ENCODE measurements at regions not wholly inside any gene's neighbourhood (a gene's known extent, or its start where the extent isn't known, plus 50 kb on each side); places are given as distances from the start of the nearest gene placed in this dataset.
"Not testable (repeated sequence)": the region's sequence is repeated elsewhere in the genome, so short reads cannot be mapped to it uniquely, and the experiment has no call there.

DNA sequence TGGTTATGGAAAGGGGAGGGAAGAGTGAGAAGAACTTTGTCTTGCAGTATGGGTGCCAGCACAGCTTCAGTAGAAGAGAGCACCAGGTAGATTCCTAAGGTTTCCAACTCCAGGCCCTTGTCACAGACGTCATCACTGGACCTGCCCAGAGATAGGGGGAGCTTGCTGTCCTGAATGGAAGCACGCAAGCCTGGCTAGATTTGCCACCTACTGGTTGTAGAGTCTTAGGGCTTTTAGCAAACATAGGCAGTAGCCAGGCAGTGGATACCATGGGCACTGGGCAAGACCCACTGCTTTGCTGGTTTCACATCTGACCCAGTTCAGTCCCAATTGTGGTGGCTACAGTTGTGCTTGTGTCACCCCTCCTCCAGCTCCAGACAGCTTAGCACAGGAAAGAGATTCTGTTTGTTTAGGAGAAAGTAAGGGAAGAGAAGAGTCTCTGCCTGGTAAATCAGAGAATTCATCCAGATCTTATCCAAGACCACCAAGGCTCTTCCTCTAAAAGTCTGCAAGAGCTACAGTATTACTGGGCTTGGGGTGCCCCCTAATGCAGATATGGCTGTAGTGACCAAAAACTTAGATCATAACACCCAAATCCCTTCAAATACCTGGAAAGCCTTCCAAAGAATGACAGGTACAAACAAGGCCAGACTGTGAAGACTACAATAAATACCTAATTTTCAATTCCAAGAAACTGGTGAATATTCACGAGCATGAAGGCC lies 158.9 kb downstream of the HINT1 start:
- DNase-seq (ENCODE audit: low read depth) = no peak

DNA sequence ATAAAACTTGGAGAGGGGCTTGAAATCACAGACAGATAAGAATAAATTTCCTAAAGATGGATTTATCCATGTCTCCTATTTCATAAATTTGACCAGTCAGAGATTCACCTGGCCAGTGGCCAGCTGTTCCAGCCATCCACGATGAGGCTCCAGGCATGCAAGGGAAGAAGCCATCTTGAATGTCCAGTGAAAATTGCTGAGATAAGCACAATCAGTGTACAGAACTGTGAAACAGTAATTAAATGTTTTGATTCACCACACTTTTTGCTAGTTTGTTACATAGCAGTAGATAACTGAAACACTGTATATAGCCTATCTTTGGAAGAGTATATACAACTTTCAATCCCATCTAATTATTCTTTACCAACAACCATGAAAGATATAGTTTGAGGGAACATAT lies 163.5 kb downstream of the HINT1 start:
- no peak for DNase-seq (ENCODE audit: low read depth)

DNA sequence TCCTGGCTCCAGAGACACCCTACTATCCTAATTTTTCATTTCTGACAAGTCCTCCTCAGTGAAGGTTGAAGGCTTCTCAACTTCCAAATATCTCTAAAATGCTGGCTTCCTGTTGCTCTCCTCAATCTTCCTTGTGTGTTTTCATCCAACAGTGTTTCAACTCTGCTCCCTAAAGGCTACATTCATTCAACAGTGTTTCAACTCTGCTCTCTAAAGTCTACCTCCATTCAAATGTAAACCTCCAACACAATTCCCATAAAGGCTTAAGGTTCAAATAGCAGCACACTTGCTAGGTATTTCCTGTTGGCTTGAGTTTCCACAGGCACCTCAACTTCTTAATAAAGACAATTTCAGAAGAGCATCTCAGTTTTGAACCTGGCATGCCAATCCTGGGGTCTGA lies 164.8 kb downstream of the HINT1 start:
- DNase-seq (ENCODE audit: low read depth) = no peak

DNA sequence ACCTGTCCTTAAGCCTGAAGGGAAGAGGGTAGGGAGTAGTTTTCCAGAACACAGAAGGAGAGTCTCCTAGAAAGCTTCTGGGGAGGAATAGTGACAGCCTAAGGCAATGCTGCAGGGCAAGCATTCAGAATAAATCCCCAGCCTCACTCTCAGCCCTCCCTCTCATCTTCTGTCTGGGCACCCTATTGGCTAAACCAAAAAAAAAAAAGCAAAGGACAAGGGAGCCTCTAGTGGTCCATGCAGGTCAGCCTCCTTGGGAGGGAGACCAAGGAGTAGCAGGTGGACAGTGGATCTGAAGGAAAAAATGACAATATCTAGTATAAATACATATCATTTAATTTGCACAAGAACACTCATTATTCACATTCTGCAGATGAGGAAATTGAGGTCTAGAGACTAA lies 168.3 kb downstream of the HINT1 start:
- DNase-seq (ENCODE audit: low read depth) = not testable (repeated sequence)

DNA sequence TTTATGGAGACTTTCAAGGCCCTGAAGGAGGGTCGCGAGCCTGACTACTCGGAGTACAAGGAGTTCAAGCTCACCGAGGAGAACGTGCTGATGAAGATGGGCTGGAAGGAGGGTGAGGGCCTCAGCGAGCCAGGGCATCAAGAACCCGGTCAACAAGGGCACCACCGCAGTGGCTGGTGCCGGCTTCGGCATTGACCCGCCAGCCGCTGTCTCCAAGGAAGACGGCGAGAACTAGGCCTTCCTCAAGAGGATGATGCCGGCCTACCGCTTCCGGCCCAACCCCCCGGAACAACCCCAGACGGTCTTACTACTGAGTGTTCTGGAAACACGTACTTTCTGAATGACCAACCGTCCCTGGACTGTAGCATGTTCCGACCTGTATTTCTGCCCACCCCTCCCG lies 169.2 kb downstream of the HINT1 start:
- no peak for DNase-seq (ENCODE audit: low read depth)

DNA sequence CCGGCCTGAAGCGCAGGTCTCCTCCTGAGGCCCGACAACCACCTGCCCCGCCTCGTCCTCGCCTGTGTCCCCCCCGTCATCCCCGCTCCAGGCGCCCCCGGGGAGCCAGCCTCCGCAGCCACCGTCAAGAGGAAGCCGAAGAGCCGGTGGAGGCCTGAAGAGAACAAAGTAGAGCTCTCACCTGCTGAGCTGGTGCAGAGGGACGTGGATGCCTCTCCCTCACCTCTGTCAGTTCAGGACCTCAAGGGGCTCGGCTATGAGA lies 169.9 kb downstream of the HINT1 start:
- DNase-seq (ENCODE audit: low read depth) = no peak

DNA sequence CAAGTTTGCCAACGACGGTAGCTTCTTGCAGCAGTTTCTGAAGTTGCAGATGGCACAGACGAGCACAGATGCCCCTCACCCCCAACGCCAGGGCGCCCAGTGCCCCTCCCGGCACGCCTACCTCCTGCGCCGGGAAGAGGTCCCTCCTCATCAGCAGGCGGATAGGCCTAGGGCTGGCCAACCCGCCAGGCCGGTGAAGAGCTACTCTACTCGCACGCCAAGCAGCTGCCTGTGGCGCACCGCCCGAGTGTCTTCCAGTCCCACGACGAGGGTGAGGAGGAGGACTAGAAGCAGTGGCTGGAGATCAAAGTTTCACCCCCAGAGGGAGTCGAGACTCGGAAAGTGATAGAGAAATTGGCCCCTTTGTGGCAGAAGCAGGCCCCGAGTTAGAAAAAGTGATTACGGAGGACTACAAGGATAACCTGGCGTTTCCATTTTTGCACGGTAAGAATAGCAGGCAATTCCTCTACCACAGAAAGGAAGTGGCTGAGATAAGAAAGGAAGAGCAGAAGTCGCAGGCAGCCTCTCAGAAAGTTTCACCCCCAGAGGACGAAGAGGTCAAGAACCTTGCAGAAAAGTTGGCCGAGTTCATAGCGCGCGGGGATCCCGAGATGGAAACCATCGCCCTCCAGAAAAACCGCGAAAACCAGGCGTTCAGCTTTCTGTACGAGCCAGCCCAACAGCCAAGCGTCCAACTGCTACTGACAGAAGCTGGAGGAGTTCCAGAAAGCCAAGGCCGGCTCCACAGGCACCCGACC lies 170.4 kb downstream of the HINT1 start:
- no peak for DNase-seq (ENCODE audit: low read depth)

DNA sequence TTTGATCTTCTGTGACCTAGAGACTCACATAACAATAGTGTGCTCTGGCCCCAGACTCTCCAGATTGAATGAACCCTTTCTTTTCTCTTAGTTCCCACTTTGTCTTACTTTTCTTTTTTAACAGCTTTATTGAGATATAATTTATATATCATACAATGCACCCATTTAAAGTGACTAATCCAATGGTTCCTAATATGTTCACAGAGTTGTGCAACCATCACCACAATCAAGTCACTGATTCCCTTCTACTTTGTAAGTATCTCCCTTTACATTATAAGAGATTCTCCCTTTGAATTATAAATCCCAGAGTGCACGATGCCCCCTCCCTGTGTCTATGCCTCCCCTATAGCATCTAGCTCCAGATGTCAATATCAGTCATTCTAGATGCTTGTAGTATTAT lies 172.4 kb downstream of the HINT1 start:
- DNase-seq (ENCODE audit: low read depth) = no peak

DNA sequence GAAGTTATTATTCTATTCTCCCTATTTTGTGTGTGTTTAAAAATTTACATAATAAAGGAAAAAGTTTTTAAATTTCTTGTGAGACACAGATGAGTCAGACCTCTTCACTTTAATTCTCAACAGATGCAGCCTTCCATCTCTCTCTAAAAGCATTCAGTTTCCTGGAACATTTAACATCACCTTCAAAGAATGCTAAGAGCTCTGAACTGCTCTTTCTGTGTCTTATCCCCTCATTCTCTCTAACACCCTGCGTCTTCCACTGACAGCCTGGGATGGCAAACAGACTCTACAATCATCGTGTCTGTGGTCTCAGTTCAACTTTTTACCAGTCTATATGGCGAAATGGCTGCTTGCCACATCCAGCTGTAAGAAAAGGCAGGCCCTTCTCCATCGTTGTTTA lies 173.0 kb downstream of the HINT1 start:
- DNase-seq (ENCODE audit: low read depth) = no peak

DNA sequence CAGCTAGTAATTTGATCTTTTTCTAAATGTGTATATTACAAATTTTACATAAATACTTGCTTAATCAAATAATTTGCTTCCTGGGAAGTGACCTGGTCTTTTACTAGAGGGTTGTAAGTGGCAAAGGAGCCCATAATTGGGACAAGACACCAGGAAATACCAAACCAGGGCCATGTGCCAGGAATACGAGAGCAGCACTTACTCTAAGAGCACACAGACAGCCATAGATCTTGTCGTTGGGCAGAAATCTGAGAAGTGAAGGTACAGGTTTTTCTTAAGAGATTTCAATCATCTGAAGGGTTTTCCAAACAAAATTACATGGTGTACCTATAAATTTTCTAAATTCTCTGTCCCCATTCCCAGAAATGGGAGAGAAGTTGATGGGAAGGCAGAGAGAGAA lies 179.3 kb downstream of the HINT1 start:
- DNase-seq (ENCODE audit: low read depth) = no peak

DNA sequence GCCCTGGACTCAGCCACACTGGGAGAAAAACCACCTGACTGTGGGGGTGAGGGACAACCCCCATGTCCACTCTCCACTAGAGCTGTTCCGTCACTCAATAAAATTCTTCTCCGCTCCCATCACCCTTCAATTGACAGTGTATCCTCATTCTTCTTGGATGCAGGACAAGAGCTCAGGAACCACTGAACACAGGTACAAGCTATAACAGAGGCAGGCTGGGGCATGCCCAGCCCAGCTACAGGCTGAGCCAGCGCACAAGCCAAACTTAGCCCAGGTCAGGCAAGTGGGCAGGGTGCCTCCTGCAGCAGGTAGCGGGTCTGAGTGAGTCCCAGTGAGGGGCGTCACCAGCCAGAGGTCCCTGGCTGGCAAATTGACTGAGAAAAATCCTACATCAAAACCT lies 183.4 kb downstream of the HINT1 start:
- DNase-seq (ENCODE audit: low read depth) = no peak

DNA sequence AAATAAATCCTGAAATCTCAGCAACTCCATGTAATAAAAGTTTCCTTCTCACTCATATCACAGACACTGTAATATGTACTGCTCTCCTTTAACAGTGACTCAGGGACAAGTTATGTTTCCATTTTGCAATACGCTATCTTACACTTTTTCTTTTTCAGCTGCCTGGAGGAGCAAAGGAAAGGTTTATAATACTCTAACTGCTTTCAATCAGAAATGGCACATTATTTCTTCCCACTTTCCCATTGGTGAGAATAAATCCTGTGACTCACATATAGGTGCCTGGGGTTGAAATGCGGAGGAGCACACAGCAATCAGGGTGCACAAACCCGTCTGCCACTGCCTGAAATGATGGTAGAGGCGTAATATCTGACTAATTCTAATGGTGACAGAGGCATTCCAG lies 186.6 kb downstream of the HINT1 start:
- no peak for DNase-seq (ENCODE audit: low read depth)

DNA sequence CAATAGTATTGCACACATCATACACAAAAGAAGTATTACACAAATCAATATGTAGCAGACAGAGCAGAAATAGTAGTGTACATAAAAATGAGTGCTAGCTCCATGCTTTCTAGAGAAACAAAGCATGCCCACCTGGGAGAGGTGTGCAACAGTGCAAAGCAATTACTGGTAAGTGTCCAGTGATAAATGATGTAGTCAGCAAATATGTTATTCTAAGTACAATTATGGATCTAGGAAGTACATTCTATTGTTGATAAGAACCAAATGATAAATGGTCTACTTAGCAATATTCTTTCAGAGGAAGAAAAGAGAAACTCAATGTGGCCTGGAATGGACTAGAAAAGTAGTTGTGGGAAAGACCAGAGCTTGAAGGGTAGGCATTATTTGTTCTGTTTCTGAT lies 188.6 kb downstream of the HINT1 start:
- DNase-seq (ENCODE audit: low read depth) = no peak

DNA sequence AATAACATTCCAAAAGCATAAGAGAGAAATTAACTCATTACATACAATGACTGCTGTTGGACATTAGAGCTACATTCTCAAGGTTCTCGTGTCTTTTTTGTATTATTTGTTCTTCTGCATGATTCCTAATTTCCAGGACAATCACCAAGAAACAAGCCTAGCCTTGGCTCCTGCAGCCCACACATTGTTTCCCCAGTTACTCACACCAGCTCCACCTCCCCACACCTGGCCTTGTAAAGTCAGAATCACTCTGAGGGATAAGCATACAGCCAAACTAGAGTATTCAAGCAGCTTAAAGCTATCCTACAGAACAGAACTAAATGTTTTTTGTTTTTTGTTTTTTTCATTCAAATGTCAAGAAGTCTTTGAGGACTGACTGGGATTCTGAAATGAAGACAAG lies 189.2 kb downstream of the HINT1 start:
- no peak for DNase-seq (ENCODE audit: low read depth)

DNA sequence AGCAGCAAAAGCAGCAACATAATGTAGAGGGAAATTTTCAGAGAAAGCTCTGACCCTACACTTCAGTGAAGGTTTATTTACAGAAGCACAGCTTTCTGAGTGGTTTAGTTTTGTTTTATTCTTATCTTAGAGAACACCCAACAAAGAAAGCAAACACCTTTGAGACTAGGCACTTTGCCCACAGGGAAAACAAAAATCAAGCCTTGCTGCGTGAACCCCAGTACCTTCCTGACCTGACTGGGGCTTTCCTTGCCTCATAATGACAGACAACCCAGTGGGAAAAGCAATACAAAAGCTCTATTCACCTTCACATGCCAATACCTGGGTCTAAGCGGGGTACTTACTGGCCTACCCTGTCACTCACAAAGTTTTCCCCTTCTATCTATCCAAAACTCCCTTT lies 189.8 kb downstream of the HINT1 start:
- DNase-seq (ENCODE audit: low read depth) = no peak

DNA sequence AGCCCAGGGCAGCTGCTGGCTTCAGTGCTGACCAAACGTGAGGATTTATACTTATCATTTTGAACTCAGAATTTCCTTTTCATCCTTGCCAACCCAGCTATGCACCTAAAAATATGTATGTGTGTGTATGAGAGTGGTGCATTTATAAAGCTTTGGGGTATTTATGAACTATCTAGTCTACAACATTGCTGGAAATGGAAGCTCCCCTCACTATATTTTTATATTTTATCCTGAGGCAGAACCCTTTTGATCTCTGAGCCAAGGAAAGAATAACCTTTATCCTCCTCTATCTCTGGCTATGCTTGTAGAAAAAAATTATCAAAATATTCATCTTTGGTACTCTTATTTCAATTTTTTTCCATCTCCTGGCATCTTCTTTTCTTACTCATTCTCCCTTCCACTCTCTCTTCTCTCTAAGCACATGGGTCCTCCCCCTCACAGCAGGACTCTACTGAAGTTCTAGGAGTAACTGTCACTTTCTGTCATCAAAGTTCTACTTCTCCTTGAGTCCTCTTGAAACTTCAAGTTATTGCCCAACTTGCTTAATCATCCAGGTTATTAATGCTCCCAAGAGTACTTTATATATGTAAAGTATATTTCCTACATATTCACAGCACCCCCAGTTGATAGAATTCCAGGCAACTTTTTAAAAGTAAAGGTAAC lies 190.9 kb downstream of the HINT1 start:
- no peak for DNase-seq (ENCODE audit: low read depth)

DNA sequence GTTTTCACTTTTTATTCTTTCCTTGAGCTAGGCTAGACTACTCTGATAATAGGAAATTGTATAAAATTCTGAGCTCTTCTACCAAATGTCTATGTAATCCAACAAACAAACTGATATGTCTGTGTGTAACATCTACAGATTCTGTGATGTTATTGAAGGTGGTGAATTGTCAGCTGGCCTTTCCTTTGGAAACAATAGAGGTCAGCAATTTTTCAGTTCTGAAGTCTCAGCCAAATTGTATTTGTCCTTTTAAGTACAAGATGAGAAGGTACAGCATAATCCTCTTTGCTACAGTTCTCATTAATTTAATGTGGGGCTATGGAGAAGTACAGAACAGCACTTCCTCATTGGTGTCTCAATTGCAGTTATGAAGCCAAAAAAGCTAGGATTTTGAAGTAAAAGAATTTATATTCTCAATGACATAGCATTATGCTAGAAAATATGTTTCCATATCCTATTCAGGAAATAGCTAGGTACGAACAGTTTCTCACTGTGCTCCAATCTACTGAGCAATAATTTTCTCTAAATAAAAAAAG lies 198.0 kb downstream of the HINT1 start:
- no peak for DNase-seq (ENCODE audit: low read depth)

DNA sequence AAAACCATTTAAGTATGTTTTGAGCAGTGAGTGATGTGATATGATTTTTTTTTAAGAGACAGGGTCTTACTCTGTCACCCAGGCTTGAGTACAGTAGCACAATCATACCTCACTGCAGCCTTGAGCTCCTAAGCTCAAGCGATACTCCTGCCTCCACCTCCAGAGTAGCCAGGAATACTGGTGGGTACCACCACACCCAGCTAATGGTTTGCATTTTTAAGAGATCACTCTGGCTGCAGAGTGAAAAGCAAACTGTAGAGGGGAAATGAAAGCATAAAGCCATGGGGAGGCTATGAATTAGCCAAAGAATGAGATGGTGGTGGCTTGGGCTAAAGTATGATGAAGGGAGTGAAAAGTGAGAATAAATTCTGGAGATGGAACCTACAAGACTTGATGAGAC lies 199.1 kb downstream of the HINT1 start:
- no peak for DNase-seq (ENCODE audit: low read depth)

DNA sequence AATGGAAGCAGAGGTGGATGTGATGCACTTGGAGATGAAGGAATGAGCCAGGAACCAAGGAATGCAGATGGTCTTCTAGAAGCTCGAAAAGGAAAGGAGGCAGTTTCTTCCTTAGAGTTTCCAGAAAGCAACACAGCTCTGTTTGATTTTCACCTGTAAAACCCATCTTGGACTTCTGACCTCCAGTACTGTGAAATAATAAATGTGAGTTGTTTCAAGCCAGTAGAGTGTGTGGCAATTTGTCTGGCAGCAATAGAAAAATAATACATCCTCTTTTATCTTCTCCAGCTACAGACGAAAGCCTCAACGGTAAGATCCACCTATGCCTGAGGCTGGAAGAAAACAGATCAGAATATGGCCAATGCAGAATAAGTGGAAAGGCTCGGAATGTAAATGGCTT lies 199.7 kb downstream of the HINT1 start:
- no peak for DNase-seq (ENCODE audit: low read depth)

DNA sequence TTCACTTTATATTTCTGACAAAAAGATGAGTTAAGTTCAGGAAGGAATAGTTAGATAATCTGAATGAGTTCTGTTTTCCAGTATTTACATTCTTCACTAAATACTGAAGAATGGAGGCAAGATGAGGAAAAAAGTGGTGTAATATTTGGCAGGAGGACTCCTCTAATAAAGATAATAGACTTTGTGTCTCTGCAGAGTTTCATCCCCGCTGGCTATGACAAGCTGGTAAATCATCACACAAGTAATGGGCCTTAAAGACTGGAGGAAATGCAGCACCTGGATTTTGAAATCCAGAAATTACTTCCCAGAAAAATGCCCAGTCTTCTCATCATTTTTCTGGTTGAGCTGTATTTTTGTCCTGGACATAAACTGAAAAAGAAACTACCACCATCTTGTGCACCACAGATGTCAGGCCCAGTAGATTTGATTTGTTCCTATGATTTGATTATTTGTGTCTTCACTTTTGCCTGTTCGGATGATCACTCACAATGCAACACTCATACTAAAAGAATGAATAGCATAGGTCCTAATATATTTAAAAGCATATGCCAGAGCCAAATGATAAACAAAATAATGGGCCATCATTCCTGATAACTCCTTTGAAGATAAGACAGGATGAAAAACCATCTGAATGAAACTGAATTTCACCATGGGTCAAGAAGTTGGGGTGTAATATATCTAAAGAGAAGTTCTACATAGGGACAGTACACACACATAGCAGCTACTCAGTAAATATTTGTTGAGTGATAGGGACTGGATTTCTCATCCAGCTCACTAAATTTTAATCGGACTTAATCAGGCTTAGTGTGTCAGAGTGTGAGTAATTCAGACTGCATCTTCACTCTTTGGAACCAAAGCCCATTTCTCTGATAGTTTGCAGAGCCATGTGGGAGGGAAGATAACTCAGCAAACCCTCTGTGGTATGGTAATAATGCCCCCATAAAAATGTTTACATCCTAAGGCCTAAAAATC lies 200.5 kb downstream of the HINT1 start:
- DNase-seq (ENCODE audit: low read depth) = no peak

DNA sequence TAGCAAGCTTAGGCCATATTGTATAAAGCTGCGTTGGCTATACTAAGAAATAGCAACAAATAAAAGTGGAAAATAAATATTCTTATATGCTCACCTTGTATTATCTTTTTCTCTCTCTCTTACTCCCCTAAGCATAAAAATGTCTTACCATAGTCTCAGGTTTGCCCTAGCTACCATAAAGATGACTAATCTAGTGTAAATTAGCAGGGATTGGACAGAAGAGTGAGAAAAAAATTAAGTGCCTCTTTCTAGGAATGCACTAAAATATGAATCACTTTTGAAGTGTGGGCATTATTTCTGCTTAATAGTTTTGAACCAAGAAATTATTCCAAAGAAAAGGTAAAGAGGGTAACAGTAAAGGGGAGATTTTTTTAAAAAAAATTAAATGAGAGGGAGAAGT lies 201.3 kb downstream of the HINT1 start:
- peak; percentile 7 for DNase-seq (ENCODE audit: low read depth)

DNA sequence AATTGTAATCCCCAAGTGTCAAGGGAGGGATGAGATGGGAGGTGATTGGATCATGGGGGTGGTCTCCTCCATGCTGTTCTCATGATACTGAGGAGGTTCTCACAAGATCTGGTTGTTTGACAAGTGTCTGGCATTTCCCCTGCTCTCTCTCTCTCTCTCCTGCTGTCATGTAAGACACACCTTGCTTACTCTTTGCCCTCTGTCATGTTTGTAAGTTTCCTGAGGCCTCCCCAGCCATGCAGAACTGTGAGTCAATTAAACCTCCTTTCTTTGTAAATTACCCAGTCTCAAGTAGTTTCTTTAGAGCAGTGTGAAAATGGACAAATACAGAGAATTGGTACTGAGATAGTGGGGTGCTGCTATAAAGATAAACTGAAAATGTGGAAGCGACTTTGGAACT lies 207.9 kb downstream of the HINT1 start:
- DNase-seq (ENCODE audit: low read depth) = no peak

Data from HT1080 (cell line).